ENCODE measurements at regions not wholly inside any gene's neighbourhood (a gene's known extent, or its start where the extent isn't known, plus 50 kb on each side); places are given as distances from the start of the nearest gene placed in this dataset.

DNA sequence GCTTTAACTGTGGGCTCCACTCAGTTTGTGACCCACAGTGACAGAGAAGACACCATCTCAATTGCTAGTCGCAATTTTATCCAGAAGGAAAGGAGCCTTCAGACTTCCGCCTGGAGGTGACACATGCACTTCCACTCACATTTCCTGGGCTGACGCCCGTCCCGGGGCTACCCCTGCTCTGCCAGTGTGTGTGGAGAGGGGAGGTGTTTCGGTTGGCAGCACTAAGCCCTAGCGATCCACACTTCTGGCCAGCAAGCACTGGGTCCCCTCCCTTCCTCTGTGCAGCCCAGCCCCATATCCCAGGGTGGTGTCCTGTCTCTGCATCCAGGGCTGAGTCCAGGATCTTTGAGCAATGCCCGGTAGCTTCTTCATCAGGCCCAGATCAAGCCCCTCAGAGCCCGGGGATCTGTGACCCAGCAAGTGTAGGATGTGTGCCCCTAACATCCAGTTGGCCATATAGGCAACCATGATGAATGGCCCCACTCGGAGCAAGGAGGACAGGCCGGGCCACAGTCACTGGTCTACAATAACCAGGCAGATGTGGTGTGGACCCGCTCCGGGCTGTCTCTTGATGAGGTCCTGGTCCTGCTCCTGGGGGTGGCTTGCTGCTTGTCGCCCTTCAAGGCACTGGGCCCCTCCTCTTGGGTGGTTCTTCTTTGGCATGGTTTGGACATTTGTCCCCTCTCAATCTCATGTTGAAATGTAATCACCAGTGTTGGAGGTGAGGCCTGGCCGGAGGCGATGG lies 141.9 kb upstream of the SPACA7 start:
- ATAC-seq: no peak
- intact Hi-C loops (cut with DNase I): no loop called here
- DNase-seq (ENCODE audit: low spot score): peak; percentile 27

DNA sequence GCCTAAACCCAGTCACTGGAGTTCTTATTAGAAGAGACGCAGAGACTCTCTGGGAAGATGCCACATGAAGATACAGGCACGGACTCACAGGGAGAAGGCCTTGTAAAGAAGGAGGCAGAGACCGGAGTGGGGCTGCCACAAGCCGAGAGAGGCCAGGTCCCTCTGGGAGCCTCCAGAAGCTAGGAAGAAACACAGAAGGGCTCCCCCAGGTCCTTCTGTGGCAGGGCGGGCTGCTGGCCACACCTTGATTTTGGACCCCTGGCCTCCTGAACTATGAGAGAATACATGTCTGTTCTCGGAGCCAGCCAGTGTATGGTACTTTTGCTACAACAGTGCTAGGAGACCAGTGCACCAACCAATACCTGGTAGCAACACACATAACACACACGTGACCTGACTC lies 140.1 kb upstream of the SPACA7 start:
- intact Hi-C loops (cut with DNase I): no loop called here
- ATAC-seq (no peak), DNase-seq (ENCODE audit: low spot score) (peak; percentile 22)

DNA sequence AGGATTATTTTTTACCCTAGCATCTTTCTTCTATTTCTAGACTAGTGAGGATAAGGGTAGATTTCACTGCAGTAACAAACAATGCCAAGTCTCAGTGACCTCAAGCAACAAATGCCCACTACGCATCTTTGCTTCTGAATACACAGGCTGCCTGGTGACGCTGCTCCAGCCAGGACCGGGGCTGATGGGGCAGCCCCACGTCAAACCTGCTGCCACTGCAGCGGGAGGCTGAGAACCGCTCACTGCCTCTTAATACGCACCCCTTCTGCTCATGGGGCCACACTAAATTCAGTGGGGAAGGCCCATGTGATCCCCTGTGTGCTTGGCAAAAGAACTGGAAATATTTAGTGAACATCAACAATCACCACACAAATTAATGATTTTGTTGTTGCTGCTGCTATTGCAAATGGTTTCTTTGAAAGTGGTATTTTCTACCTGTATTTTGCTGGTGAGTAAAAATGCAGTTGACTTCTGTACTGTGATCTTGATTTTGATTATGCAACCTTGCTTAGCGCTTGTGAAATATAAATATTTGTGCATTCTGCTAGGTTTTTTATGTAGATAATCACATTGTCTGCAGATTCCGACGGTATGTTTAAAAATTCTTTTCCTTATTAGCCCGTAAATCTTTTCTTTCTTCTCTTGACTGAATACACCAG lies 139.5 kb upstream of the SPACA7 start:
- ATAC-seq (no peak), DNase-seq (ENCODE audit: low spot score) (peak; percentile 1)
- intact Hi-C loops (cut with DNase I): no loop called here

DNA sequence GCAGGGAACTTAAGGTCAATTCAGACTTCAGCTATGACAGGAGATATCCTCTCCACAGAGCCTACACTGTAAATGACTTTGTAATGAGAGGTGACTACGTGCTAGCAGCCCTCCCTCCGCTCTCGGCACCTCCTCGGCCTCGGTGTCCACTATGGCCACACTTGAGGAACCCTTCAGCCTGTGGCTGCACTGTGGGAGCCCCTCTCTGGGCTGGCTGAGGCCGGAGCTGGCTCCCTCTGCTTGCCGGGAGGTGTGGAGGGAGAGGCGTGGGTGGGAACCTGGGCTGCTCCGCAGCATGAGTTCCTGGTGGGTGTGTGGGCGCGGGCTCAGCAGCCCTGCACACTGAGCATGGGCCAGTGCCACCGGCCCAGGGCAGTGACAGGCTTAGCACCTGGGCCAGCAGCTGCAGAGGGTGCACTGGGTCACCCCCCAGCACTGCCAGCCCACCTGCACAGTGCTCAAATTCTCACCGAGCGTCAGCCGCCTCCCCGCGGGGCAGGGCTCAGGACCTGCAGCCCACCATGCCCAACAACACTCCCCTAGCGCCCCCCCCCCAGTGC lies 137.6 kb upstream of the SPACA7 start:
- DNase-seq (ENCODE audit: low spot score) (peak; percentile 23), ATAC-seq (no peak)
- intact Hi-C loops (cut with DNase I): no loop called here

DNA sequence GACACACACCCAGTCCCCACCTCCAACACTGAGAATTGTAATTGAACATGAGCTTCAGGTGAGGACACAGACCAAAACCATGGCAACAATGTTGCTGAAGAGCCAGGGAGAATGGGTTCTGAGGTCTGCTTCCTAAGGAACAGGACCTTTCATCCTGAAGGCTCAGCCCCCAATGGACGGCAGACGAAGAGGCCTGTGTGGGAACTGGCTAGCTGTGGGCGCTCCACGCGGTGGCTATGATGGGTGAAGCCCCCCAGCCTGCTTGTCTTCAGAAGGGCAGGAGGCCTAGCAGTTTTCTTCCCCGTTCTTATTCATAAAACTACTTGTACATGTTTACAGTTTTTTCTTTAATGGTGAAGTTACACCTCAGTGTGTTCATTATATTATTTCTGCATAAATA lies 136.1 kb upstream of the SPACA7 start:
- intact Hi-C loops (cut with DNase I): no loop called here
- DNase-seq (ENCODE audit: low spot score): peak; percentile 21
- no peak for ATAC-seq

DNA sequence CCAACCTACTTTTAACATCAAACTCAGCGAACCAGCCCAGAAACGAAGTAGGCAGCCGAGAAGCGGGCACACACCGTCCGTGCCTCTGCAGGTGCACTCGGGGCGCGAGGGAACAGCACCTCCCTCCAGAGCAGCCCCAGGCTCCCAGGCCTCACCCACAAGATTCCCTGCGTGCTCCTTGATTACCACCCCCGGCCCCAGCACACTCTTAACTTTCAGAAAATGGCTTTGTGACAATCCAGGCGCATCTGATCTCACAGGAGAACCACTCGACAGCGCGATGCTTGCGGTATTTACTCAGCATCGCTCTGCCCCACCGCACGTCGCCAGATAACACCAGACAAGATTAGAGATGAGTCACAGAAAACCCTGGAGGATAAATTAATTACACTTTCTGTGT lies 134.9 kb upstream of the SPACA7 start:
- ATAC-seq: no peak
- peak; percentile 21 for DNase-seq (ENCODE audit: low spot score)
- intact Hi-C loops (cut with DNase I): no loop called here

DNA sequence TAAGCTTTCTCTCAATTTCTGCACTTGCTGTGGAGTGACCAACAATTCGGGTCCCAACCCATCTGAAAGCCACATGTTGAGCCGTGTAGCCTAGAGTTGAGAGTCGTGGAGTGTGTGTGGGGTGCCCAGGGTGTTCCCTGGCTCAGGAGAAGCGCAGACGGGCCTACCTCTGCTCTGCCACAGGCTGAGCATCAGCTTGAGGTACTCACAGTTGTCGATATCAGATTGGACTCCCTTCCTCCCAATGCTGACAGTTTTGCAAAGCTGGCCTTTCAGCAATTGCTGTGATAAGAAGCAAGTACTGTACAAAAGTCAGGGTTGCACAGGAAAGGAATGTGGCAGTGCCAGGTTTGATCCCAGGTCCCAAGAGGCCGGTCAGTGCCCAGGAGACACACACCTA lies 133.4 kb upstream of the SPACA7 start:
- DNase-seq (ENCODE audit: low spot score): no peak
- no peak for ATAC-seq
- intact Hi-C loops (cut with DNase I): no loop called here

DNA sequence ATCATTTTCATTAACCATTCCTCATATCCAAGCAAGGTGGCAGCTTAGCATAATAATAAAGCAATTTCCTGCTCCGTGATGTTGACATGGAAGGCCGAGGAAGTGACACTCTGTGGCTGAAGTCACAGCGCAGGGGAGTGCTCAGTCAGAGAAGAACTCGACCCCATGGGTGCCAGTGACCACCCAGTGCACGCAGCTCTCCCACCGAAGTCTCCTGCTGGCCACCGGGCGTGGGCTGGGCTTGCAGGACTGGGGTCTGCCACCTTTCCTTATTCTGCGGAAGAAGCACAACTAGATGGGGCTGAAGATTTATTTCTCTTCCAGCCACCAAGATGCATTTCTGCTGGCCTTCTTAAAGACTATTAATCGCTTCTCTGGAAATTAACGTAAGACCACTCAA lies 132.1 kb upstream of the SPACA7 start:
- intact Hi-C loops (cut with DNase I): no loop called here
- no peak for ATAC-seq
- peak; percentile 15 for DNase-seq (ENCODE audit: low spot score)

DNA sequence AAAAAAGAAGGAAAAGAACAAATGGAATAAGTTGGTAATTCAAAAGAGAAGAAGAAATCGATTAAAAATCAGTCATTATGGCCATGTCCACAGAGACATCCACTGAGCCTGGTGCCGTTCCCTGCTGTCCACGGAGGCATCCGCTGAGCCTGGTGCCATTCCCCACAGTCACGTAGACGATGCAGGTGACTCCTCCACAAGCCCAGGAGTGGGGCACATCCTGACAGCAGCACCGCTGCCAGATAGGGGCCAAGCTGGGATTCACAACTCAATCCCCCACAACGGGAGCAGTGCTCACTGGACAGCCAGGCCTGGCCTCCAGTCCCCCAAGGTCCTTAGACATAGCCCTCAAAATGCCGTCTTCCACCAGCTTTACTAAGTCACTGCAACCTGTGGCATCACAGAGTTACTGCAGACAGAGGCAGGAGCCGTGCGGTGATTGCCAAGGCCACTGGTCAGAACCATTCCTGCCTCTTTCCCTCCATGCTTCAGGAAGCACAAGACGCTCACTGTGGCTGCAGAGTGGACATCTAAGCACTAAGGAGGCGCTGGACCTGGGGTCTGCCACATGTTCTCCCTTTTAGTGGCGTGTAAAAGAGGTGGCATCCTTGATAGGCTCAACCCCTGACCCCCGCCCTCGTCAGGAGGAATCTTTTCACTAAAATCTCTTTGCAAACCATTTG lies 131.5 kb upstream of the SPACA7 start:
- no peak for ATAC-seq
- intact Hi-C loops (cut with DNase I): no loop called here

DNA sequence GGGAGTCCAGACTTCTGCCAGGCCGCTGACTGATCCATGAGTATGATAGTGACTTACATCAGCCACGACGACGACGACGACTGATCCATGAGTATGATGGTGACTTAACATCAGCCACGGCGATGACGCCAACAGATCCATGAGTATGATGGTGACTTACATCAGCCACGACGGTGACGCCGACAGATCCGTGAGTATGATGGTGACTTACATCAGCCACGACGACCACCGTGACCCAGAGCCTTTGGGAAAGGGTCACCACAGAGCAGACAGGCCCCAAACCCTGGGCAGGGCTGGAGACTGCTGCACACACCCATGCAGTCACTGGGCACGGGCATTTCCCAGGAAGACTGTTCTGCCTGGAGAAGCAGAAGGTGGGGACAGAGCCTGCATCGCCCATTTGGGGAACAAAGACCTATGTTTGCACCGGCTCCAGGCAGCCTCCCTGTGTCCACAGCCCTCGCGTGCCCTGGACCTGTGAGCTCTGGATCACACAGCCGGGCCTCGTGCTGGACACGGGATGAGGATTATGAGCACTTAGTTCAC lies 130.9 kb upstream of the SPACA7 start:
- no peak for ATAC-seq
- DNase-seq (ENCODE audit: low spot score): peak; percentile 35
- intact Hi-C loops (cut with DNase I): no loop called here

More for the DNA sequence above, 131.5 kb upstream of the SPACA7 start:
- peak; percentile 32 for DNase-seq (ENCODE audit: low spot score)

DNA sequence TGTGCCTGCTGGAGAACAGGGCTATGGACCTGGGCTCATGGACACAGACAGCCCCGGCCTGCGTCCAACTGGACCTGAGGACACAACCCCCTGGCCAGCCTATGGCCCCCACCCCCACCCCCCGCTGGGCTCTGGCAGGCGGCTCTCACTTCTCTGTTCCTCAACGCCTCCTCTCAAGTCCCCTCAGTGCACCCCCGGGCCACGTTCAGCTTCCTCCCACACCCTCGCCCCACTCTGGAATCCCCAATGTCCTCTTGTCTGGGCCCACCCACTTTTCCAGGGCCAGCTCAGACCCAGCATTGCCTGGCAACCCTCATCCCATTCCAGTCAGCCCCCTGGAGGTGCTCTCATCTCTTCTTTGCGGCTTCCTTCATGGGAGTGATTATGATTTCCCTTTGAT lies 130.2 kb upstream of the SPACA7 start:
- intact Hi-C loops (cut with DNase I): no loop called here
- ATAC-seq: no peak
- peak; percentile 31 for DNase-seq (ENCODE audit: low spot score)

DNA sequence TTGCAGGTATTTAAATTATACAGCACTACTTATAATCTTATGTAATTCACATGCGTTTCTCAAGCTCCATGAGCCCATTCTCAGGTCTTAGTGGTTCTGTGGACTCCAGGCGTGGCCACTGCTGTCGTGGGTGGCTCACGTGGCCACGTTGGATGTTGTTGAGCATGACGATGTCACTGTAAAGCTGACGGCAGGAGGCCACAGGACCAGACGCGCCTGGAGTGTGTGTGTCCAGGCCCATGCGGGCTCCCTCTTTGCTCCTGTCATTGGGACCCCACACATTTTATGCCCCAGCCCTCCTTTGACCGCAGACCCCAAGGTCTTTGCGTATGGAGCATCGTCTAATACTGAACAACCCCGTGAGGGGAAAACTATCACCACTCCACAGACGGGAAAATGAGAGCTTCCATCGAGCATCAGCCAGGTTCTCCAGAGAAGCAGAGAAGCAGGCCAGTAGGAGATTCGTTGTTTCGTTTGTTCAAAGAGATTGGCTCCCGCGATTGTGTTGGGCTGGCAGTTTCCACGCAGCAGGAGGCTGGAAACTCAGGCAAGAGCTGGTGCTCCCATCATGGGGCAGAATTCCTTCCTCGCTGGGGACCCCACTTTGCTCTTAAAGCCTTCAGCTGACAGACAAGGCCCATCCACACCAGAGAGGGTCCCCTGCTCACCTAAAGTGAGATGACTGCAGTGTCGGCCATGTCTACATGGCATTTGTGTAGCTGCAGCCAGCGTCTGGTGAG lies 129.3 kb upstream of the SPACA7 start:
- intact Hi-C loops (cut with DNase I): no loop called here
- DNase-seq (ENCODE audit: low spot score) (no peak), ATAC-seq (no peak)

DNA sequence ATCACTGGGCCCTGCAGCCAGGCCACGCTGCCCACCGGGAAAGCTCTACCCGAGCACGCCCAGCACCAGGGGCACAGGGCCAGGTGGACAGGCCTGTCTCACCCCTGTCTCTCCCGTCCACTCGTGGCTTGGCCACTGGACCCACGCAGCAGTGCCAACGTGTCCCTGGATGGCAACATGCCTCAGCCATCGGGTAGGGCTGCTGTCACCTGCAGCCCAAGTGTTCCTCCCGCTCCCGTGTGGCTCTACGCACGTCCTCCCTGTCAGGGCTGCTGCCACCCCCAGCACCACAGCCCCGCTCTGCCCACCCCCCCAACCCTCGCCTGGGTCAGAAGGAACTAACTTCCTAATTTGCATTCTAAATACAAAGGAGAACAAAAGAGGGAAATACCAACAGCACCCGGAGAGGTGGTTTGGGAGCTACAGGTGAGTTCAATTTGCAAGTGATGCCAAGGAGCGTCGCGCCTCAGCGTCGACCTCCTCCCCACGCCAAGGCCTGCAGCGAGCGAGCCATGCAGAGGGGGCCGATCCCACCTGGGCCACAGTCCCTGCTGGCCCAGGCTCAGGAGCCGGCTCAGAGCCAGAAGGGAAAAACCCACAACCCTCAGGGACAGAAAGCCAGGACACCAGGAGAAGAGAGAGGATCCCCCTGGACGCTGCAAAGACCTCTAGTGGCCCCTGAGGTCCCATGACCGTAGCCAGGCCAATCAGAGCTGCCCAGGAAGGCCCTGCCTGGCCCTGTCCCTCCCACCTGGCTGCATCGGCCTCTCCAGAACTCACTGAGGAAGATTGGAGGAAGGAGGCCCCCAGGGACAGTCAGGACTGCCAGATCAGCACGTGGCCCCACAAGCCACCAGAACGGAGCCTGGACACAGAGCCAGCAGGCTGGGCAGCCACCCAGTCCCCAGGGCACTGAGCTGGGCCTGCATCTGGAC lies 128.4 kb upstream of the SPACA7 start:
- DNase-seq (ENCODE audit: low spot score) (no peak), ATAC-seq (no peak)
- intact Hi-C loops (cut with DNase I): no loop called here

DNA sequence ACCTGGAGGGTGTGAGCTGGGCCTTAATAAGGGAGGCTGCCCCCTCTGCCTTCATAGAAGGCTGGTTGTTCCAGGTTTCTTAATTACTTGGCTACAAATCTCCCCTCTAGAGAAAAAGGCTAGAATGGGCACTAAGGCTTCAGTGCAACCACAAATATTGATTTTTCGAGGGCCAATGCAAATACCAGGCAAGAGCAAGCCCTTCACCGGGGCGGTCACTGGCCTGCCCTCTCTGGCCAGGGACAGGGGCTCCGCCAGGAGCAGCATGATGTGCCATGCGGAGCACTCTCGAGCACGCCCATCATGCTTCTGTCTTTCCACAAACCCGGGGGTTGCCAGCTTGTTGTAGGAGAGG lies 127.8 kb upstream of the SPACA7 start:
- DNase-seq (ENCODE audit: low spot score): no peak
- no peak for ATAC-seq
- intact Hi-C loops (cut with DNase I): no loop called here

DNA sequence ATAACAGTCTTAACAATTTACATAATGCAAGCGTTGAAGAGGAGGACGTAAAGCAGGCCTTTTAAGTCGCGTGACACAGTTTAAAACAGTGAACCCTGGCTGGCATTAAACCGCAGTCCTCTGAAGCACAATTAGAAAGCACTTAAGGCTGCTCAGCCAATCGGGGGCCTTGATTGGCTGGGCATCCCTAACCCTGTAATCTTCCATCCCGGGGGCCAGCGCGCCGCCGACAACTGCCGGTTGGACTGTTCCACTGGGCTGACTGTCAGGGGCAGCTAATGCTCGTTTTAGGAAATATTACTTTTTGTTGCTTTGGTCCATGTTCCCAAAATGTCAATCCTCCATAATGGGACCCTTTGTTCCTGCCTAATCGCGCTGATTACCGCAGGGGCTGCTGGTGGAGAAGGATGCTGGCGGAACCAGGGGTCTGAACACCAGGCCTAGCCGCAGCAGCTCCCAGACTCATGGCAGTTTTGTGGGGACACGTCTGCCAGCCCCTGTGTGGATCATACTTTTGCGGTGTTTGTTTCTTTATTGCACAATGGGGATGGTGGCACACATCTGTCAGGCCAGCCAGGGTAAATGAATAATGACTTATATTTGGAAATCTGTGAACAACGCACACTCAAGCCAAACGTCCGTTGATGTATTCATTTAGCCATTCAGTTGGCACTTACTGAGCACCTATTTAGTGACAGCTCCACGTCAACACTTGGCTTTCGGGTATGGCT lies 127.1 kb upstream of the SPACA7 start:
- no peak for DNase-seq (ENCODE audit: low spot score)
- ATAC-seq: no peak
- intact Hi-C loops (cut with DNase I): no loop called here

DNA sequence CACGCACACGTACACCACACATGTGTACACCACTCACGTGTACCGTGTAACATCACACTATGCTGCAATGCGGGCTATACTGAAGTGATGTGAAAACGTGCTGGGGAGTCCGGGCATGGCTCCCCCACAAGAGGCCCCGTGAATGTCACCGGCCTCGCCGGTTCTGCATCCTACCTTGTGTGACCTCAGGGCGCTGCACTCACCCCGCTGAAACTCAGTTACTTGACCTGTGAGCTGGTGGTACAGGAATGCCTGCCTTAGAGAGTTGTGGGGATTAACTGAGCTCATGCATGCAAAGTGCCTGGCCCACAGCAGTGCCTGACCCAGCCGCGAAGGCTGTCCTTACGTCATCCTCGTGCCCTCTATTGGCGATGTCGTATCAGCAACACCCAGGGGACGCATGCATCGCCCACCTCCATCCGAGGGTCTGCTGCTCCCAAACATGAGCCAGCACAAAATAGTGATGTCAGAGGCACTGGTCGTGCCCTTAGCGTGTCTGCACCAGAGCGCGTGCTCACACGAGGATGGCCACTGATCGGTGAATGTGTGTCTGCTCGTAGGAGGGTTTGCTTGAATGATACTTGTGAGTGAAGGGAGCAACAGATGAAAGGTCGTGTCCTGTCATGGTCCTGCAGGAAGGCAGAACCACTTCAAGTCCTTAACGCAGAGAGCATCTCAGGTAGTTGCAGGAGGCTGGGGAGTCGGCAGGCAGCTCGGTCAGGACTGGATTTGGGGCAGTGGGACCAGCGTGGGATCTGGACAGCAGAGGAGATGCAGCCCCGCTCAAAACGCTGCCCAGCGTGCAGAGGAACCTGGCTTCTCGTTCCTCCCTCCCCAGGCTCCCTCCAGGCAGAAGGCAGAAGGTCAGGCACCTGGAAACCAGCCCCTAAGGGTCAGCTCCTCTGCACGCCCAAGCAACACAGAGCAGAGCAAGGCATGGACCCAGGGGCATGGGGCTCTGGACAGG lies 126.2 kb upstream of the SPACA7 start:
- intact Hi-C loops (cut with DNase I): no loop called here
- DNase-seq (ENCODE audit: low spot score) (peak; percentile 38), ATAC-seq (no peak)

Data from sciatic nerve (tissue), 2 donors.